Activated T-cell treated with anti-CD3 and anti-CD28 coated beads, Interleukin-2, amount 50 U/mL, for 4 hours (primary cell): ENCODE measurements at regions not wholly inside any gene's neighbourhood (a gene's known extent, or its start where the extent isn't known, plus 50 kb on each side); places are given as distances from the start of the nearest gene placed in this dataset.

Experiments
- ATAC-seq, 2 donors: fragments of 200-7000 bp; cut with Tn5 transposase; one replicate each; pipeline ENCODE4 v1.10.0; 2021
- DNase-seq: peaks from one replicate; pipeline ENCODE4 v3.0.0-alpha.2; 2020
- H3K27me3 Mint-ChIP-seq: one replicate; pipeline ENCODE4 v1.8.0; 2021; ENCODE audit warnings: low read depth, mixed read lengths
- H3K36me3 Mint-ChIP-seq: one replicate; pipeline ENCODE4 v1.8.0; 2022; ENCODE audit warnings: mixed read lengths; ENCODE audit not compliant: insufficient read depth
- H3K4me1 Mint-ChIP-seq: one replicate; pipeline ENCODE4 v1.8.0; 2021; ENCODE audit warnings: low read depth, mixed read lengths
- H3K4me3 Mint-ChIP-seq: one replicate; pipeline ENCODE4 v1.8.0; 2021; ENCODE audit warnings: mild to moderate bottlenecking, moderate library complexity, mixed read lengths
- H3K9me3 Mint-ChIP-seq: one replicate; pipeline ENCODE4 v1.8.0; 2021; ENCODE audit warnings: mixed read lengths

GRCh38 chr1:189356206-189356605, 1121.5 kb downstream of the BRINP3 start:
- Mint-ChIP-seq H3K4me3 (no peak overlapping the region), H3K9me3 (peaks cover 13% of the 10 kb centered on the region), H3K36me3 (no peaks in the 10 kb centered on the region), H3K27me3 (no peaks in the 10 kb centered on the region), H3K4me1 (no peaks in the 10 kb centered on the region)
- DNase-seq (no peak), ATAC-seq (no peak)

DNA sequence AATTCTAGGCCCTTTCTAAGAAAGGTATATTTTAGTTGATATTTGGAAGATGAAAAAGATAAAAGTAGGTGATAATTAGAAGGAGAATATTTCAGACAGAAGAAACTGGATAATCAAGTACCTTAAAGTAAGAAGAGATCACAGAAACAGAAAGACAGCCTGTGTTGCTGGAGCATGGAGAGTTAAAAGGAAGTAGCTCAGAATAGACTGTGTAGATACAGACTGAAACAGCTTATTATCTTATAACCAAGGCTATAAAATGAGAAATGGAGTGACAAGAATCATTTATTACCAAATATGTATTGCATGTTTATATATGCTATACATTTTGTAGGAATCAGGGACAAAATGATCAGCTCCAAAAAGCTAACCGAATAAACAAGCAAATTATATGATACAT, 1120.3 kb downstream of the BRINP3 start:
- Mint-ChIP-seq H3K9me3 (peaks cover 18% of the 10 kb centered on the region), H3K4me3 (no peak overlapping the region), H3K27me3 (no peaks in the 10 kb centered on the region), H3K36me3 (no peaks in the 10 kb centered on the region), H3K4me1 (no peaks in the 10 kb centered on the region)
- DNase-seq: no peak
- ATAC-seq: no peak

DNA sequence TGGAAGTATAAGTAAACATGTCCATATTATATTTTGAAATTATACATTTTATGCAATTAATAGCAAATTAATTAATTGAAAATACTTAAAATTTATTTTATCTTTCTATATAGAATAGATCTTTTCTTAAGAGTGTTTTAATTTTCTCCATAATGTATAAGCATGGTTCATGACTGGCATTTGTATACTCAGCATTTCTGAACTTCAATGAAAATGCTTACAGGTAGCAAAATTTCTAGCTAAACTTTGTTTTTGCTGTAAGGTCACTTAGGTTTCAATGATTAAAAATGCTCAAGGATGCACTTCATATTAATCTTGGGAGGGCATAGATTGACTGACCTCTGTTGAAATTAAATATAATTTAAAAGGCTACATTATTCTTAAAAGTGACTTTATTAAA, 1108.1 kb downstream of the BRINP3 start:
- DNase-seq: no peak
- H3K36me3 Mint-ChIP-seq: no peaks in the 10 kb centered on the region
- H3K4me3 Mint-ChIP-seq: no peak overlapping the region
- no peaks in the 10 kb centered on the region for H3K27me3 Mint-ChIP-seq
- H3K4me1 Mint-ChIP-seq: no peaks in the 10 kb centered on the region
- H3K9me3 Mint-ChIP-seq: peaks cover 7% of the 10 kb centered on the region
- ATAC-seq: no peak

DNA sequence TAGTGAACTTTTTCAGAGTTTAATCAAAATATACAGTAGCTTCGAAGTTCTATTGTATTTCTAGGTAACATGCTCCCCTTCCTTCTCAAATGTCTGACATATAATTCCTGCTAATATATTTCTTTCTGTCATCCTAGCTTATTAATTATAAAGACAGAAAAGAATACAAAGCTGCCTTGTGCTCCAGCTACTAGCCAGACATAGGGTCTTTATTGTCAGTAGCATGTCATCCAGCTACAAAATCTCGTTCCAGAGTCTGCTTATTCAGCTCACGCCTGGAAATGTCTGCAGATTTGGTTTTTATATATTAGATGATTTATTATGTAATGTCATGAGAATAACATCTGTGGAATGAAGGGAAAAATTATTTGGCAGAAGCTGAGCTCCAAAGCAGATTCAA, 1102.8 kb downstream of the BRINP3 start:
- no peaks in the 10 kb centered on the region for H3K27me3 Mint-ChIP-seq
- H3K9me3 Mint-ChIP-seq: peaks cover 17% of the 10 kb centered on the region
- ATAC-seq (no peak), DNase-seq (no peak)
- no peak overlapping the region for H3K4me3 Mint-ChIP-seq
- no peaks in the 10 kb centered on the region for H3K4me1 Mint-ChIP-seq
- no peaks in the 10 kb centered on the region for H3K36me3 Mint-ChIP-seq

DNA sequence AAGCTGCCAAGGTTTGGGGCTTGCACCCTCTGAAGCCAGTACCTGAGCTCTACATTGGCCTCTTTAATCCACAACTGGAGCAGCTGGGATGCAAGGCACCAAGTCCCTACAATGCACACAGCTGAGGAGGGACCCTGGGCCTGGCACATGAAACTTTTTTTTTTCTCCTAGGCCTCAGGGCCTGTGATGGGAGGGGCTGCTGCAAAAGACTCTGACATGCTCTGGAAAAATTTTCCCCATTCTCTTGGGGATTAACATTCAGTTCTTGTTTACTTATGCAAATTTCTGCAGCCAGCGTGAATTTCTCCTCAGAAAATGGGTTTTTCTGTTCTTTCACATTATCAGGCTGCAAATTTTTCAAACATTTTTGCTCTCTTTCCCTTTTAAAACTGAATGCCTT, 1072.2 kb downstream of the BRINP3 start:
- no peak overlapping the region for H3K4me3 Mint-ChIP-seq
- ATAC-seq (no peak), DNase-seq (no peak)
- no peaks in the 10 kb centered on the region for H3K4me1 Mint-ChIP-seq
- peaks cover 11% of the 10 kb centered on the region for H3K9me3 Mint-ChIP-seq
- no peaks in the 10 kb centered on the region for H3K27me3 Mint-ChIP-seq
- H3K36me3 Mint-ChIP-seq: no peaks in the 10 kb centered on the region

DNA sequence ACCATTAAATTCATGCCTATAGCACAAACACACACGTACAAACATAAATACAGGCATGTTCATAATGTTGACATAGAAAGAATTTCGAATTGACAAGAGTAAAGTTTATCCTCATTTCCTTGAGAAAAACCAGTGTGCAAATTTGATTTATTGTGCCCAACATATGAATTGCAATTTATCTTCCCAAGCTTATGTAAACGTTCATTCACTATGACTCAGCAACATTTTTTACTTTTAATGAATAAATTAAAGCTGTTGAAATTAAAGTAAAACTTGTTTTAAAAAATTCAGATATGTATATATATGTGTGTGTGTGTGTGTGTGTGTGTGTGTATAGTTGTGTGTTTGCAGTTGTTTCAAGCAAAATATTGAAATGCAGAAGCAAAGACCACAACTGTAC, 1067.9 kb downstream of the BRINP3 start:
- Mint-ChIP-seq H3K4me3 (no peak overlapping the region), H3K9me3 (peaks cover 7% of the 10 kb centered on the region), H3K27me3 (no peaks in the 10 kb centered on the region), H3K36me3 (no peaks in the 10 kb centered on the region), H3K4me1 (no peaks in the 10 kb centered on the region)
- ATAC-seq (no peak), DNase-seq (no peak)

- Mint-ChIP-seq H3K4me3 (no peak overlapping the region), H3K36me3 (no peaks in the 10 kb centered on the region), H3K27me3 (no peaks in the 10 kb centered on the region), H3K4me1 (no peaks in the 10 kb centered on the region), H3K9me3 (peaks cover 3% of the 10 kb centered on the region)
- no peak for DNase-seq
- no peak for ATAC-seq
Measured at GRCh38 chr1:189424746-189425331, 1052.8 kb downstream of the BRINP3 start.

GRCh38 chr1:189429610-189430009, 1048.1 kb downstream of the BRINP3 start:
- DNase-seq (no peak), ATAC-seq (no peak)
- no peaks in the 10 kb centered on the region for H3K27me3 Mint-ChIP-seq

DNA sequence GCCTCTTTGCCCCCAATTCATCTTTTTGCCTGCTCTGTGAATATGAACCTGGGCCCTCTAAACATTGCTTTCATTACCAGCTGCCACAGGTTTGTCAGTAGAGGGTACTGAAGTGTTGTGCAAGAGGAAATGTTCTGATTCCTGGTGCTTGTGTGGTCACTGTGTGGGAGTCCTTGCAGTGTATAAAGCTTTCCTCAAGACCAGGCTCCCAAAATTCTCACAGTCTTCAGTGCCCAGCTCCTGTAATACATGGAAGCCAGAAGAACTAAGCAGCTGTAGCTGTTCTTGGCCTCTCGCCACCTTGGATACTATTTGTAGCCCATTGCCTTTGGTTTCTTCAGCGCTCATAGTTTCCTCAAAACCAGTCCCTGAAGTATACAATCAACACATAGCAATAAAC, 1046.2 kb downstream of the BRINP3 start:
- Mint-ChIP-seq H3K27me3 (no peaks in the 10 kb centered on the region), H3K4me3 (no peak overlapping the region), H3K36me3 (no peaks in the 10 kb centered on the region), H3K9me3 (peaks cover 19% of the 10 kb centered on the region), H3K4me1 (no peaks in the 10 kb centered on the region)
- no peak for ATAC-seq
- no peak for DNase-seq

More at GRCh38 chr1:189429610-189430009, 1048.1 kb downstream of the BRINP3 start:
- peaks cover 12% of the 10 kb centered on the region for H3K9me3 Mint-ChIP-seq
- no peaks in the 10 kb centered on the region for H3K4me1 Mint-ChIP-seq
- no peaks in the 10 kb centered on the region for H3K36me3 Mint-ChIP-seq
- H3K4me3 Mint-ChIP-seq: no peak overlapping the region

GRCh38 chr1:189432753-189433152, 1044.9 kb downstream of the BRINP3 start:
- Mint-ChIP-seq H3K4me3 (no peak overlapping the region), H3K9me3 (peaks cover 19% of the 10 kb centered on the region), H3K36me3 (no peaks in the 10 kb centered on the region), H3K27me3 (no peaks in the 10 kb centered on the region), H3K4me1 (no peaks in the 10 kb centered on the region)
- ATAC-seq (no peak), DNase-seq (no peak)

DNA sequence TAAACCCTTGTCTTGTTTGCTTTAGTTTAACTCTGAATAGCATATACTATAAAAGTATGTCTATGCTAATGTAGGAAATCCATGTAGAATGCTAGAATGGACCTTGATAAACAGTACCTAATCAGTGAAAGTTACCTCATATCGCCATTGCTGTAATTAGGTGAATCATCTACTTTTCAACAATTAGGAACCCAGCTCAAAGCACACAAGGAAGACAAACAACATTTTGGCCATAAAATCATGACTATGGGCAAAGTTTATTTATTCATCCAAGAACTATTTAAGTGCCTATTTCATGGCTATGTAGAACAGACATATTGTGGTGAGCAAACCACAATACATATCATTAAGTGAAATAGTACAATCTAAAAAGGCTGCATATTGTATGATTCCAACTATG, 1043.2 kb downstream of the BRINP3 start:
- ATAC-seq (no peak), DNase-seq (no peak)
- Mint-ChIP-seq H3K36me3 (no peaks in the 10 kb centered on the region), H3K4me3 (no peak overlapping the region), H3K9me3 (peaks cover 19% of the 10 kb centered on the region), H3K4me1 (no peaks in the 10 kb centered on the region), H3K27me3 (no peaks in the 10 kb centered on the region)

GRCh38 chr1:189435398-189435797, 1042.3 kb downstream of the BRINP3 start:
- H3K4me3 Mint-ChIP-seq: no peak overlapping the region
- no peak for DNase-seq
- no peak for ATAC-seq
- no peaks in the 10 kb centered on the region for H3K4me1 Mint-ChIP-seq
- H3K36me3 Mint-ChIP-seq: no peaks in the 10 kb centered on the region
- H3K9me3 Mint-ChIP-seq: peaks cover 24% of the 10 kb centered on the region
- no peaks in the 10 kb centered on the region for H3K27me3 Mint-ChIP-seq

- H3K4me1 Mint-ChIP-seq: no peaks in the 10 kb centered on the region
Measured at GRCh38 chr1:189438808-189439207, 1038.9 kb downstream of the BRINP3 start.

GRCh38 chr1:189463166-189463565, 1014.5 kb downstream of the BRINP3 start:
- no peak overlapping the region for H3K4me3 Mint-ChIP-seq
- H3K9me3 Mint-ChIP-seq: peaks cover 13% of the 10 kb centered on the region
- no peaks in the 10 kb centered on the region for H3K36me3 Mint-ChIP-seq
- H3K27me3 Mint-ChIP-seq: no peaks in the 10 kb centered on the region
- DNase-seq (no peak), ATAC-seq (no peak)
- H3K4me1 Mint-ChIP-seq: no peaks in the 10 kb centered on the region

More at GRCh38 chr1:189438808-189439207, 1038.9 kb downstream of the BRINP3 start:
- Mint-ChIP-seq H3K36me3 (no peaks in the 10 kb centered on the region), H3K9me3 (peaks cover 18% of the 10 kb centered on the region), H3K27me3 (no peaks in the 10 kb centered on the region), H3K4me3 (no peak overlapping the region)
- ATAC-seq: no peak
- no peak for DNase-seq

DNA sequence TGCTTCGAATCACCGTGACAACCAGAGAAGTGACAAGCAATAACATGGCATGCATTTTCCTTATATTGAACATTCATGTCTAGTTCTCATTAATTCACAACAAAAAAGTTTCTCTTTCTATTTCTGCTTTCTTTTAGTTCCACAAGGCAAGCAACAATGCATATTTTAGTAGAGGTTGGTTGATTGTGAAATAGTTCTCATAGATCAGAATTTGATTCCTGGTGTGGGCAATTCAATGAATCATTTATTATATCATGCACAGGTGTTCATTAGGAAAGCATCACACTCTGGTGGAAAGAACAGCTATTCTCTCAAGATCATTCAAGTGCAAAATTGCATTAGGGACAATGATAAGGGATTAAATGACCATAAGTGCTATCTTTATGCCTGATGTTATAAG, 980.9 kb downstream of the BRINP3 start:
- Mint-ChIP-seq H3K4me3 (no peak overlapping the region), H3K27me3 (no peaks in the 10 kb centered on the region), H3K9me3 (peaks cover 15% of the 10 kb centered on the region), H3K36me3 (no peaks in the 10 kb centered on the region), H3K4me1 (no peaks in the 10 kb centered on the region)
- no peak for DNase-seq
- ATAC-seq: no peak

- Mint-ChIP-seq H3K36me3 (no peaks in the 10 kb centered on the region), H3K27me3 (no peaks in the 10 kb centered on the region), H3K9me3 (peaks cover 15% of the 10 kb centered on the region), H3K4me1 (no peaks in the 10 kb centered on the region), H3K4me3 (no peak overlapping the region)
- no peak for ATAC-seq
- no peak for DNase-seq
Measured at GRCh38 chr1:189499736-189500135, 977.9 kb downstream of the BRINP3 start.
